Left ventricle myocardium inferior (tissue), 1 donor: ENCODE measurements at regions not wholly inside any gene's neighbourhood (a gene's known extent, or its start where the extent isn't known, plus 50 kb on each side); places are given as distances from the start of the nearest gene placed in this dataset.
"Not testable (repeated sequence)": the region's sequence is repeated elsewhere in the genome, so short reads cannot be mapped to it uniquely, and the experiment has no call there.

Source experiments
- DNase-seq: peaks from one replicate; pipeline ENCODE4 v3.0.0-alpha.2; 2020
- H3K27ac ChIP-seq: fragments of 200-600 bp; replicated peaks from 2 replicates; pipeline ENCODE4 v1.8.0; 2021
- H3K27me3 ChIP-seq: fragments of 200-600 bp; 2 replicates; pipeline ENCODE4 v1.8.0; 2021; ENCODE audit warnings: low read depth
- H3K36me3 ChIP-seq: fragments of 200-600 bp; 2 replicates; pipeline ENCODE4 v1.8.0; 2021
- H3K4me1 ChIP-seq: fragments of 200-600 bp; 2 replicates; pipeline ENCODE4 v1.8.0; 2021
- H3K4me3 ChIP-seq: fragments of 200-600 bp; 2 replicates; pipeline ENCODE4 v1.8.0; 2021; ENCODE audit warnings: mild to moderate bottlenecking, moderate library complexity
- H3K9me3 ChIP-seq: fragments of 200-600 bp; replicated peaks from 2 replicates; pipeline ENCODE4 v1.8.0; 2021
- intact Hi-C: fragments of 100-400 bp; cut with micrococcal nuclease; formaldehyde crosslinking; loops from one replicate; pipeline ENCODE4 v1.11.0; 2022
- TF ChIP-seq, protein P1 (sequence below): fragments of 200-600 bp; IDR thresholded peaks from 2 replicates; pipeline ENCODE4 v1.8.0; 2021; ENCODE audit warnings: antibody characterized with exemption, mild to moderate bottlenecking, borderline replicate concordance
- donor health status: DM: no; HTN: yes; CAD: no; lungs with severe emphysema.

DNA sequence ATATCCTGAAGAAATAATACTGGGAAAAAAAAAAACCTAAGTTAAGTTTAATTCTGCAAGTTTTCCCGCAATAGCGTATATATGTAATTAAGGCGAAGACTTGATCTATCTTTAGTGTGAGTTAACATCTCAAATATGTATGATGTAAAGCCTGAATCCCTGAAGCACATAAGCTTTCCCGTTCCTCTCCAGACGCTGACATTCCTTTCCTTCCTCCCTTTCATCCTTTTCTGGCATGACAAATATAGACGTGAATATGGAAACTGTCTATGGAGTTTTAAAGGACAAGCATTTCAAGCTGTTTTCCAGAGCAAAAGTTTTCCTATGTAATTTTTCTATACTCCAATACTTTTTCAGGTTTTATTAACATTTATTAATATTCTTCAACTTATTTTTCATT is 637.0 kb downstream of the COL12A1 start:
- Histone ChIP-seq H3K36me3 (no peaks in the 10 kb centered on the region), H3K4me3 (no peak overlapping the region), H3K27ac (no peak overlapping the region), H3K9me3 (no peaks in the 10 kb centered on the region), H3K4me1 (no peaks in the 10 kb centered on the region), H3K27me3 (no peaks in the 10 kb centered on the region)
- TF ChIP-seq, protein P1, sequence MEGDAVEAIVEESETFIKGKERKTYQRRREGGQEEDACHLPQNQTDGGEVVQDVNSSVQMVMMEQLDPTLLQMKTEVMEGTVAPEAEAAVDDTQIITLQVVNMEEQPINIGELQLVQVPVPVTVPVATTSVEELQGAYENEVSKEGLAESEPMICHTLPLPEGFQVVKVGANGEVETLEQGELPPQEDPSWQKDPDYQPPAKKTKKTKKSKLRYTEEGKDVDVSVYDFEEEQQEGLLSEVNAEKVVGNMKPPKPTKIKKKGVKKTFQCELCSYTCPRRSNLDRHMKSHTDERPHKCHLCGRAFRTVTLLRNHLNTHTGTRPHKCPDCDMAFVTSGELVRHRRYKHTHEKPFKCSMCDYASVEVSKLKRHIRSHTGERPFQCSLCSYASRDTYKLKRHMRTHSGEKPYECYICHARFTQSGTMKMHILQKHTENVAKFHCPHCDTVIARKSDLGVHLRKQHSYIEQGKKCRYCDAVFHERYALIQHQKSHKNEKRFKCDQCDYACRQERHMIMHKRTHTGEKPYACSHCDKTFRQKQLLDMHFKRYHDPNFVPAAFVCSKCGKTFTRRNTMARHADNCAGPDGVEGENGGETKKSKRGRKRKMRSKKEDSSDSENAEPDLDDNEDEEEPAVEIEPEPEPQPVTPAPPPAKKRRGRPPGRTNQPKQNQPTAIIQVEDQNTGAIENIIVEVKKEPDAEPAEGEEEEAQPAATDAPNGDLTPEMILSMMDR: no peak
- DNase-seq: no peak
- intact Hi-C loops: no loop called here

DNA sequence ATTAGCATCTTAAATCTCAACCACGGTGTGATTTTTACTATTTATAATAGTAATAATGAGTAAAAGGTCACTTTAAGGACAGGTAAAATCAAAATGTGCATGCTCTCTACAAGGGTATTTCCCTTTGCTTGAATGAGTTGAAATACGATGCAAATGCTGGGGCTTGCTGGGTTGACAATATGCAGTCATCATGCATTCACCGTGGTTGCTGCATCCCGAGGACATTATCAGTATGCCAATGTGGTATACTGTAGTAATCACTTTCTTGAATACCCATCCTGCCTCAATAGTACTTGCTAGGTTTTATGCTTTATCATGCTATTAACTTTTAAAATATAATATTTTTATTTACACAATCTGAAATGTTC is 637.9 kb downstream of the COL12A1 start:
- H3K27me3 ChIP-seq, DNase-seq, H3K4me1 ChIP-seq, H3K27ac ChIP-seq, intact Hi-C loops, H3K4me3 ChIP-seq, H3K36me3 ChIP-seq, H3K9me3 ChIP-seq: not testable (repeated sequence)

- intact Hi-C loops: no loop called here
- TF ChIP-seq, protein P1: no peak
- no peak for DNase-seq
- no peaks in the 10 kb centered on the region for H3K27me3 ChIP-seq
- no peak overlapping the region for H3K4me3 ChIP-seq
- H3K9me3 ChIP-seq: no peaks in the 10 kb centered on the region
- H3K27ac ChIP-seq: no peak overlapping the region
- H3K36me3 ChIP-seq: no peaks in the 10 kb centered on the region
- no peaks in the 10 kb centered on the region for H3K4me1 ChIP-seq
Measured at GRCh38 chr6:74567281-74567922, 638.5 kb downstream of the COL12A1 start.

DNA sequence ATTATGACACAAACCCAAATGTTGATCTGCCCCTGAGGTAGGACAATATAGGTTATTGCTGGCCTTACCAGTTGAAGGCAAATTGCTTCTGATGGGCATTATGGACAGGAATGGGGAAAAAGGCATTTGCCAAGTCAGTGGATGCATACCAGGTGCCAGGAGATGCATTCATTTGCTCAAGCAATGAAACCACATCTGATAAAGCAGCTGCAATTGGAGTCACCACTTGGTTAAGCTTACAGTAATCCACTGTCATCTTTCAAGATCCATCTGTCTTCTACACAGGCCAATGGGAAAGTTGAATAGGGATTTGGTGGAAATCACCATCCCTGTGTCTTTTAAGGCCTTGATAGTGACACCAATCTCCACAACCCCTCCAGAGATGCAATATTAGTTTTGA is 648.6 kb downstream of the COL12A1 start:
- intact Hi-C loops: no loop called here
- TF ChIP-seq, protein P1: no peak
- DNase-seq: no peak
- H3K9me3 ChIP-seq: no peaks in the 10 kb centered on the region
- H3K4me1 ChIP-seq: no peaks in the 10 kb centered on the region
- H3K36me3 ChIP-seq: no peaks in the 10 kb centered on the region
- H3K27me3 ChIP-seq: no peaks in the 10 kb centered on the region
- H3K27ac ChIP-seq: no peak overlapping the region
- no peak overlapping the region for H3K4me3 ChIP-seq

DNA sequence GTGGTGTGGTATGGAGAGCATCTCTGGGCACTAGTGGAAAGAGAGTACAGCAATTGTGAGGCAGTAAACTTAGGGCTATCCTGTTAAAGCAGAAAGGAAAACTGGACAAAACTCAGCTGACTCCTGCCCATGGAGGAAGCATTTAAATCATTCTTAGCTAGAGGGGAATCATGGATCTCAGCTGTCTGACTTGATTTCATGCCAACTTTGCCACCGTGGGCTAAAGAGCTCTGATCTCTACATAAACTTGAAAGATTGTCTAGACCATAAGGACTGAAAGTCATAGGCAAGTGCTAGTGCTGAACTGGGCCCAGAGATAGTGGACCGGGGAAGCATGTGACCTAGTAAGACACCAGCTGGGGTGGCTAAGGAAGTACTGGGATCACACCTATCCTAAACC is 651.8 kb downstream of the COL12A1 start:
- TF ChIP-seq, protein P1: no peak

GRCh38 chr6:74551896-74552295 is 654.0 kb downstream of the COL12A1 start:
- Histone ChIP-seq H3K9me3 (no peaks in the 10 kb centered on the region), H3K27me3 (no peaks in the 10 kb centered on the region), H3K36me3 (no peaks in the 10 kb centered on the region), H3K4me3 (no peak overlapping the region), H3K27ac (no peak overlapping the region), H3K4me1 (no peaks in the 10 kb centered on the region)
- no peak for DNase-seq
- TF ChIP-seq, protein P1: no peak
- intact Hi-C loops: no loop called here

More for the DNA sequence above, 651.8 kb downstream of the COL12A1 start:
- Histone ChIP-seq H3K27me3 (no peaks in the 10 kb centered on the region), H3K27ac (no peak overlapping the region), H3K4me3 (no peak overlapping the region), H3K36me3 (no peaks in the 10 kb centered on the region), H3K9me3 (no peaks in the 10 kb centered on the region), H3K4me1 (no peaks in the 10 kb centered on the region)
- intact Hi-C loops: no loop called here
- no peak for DNase-seq
